IMR-90 (cell line): ENCODE measurements at regions not wholly inside any gene's neighbourhood (a gene's known extent, or its start where the extent isn't known, plus 50 kb on each side); places are given as distances from the start of the nearest gene placed in this dataset.

Experiments used
- ATAC-seq: fragments of 200-7000 bp; cut with Tn5 transposase; 2 replicates; pipeline ENCODE4 v1.9.1; 2020; ENCODE audit warnings: low read depth, mild to moderate bottlenecking, moderate library complexity
- BruUV-seq: library from RNA; stranded (reverse); fragments of 400-500 nt; replicated peaks from 2 replicates; lab custom pipeline; 2021; lab: Mats Ljungman, UMichigan
- CTCF ChIA-PET: fragments of 300-600 bp; formaldehyde crosslinking; extraction: SDS; loops from one replicate; lab custom pipeline; 2021; ENCODE audit warnings: antibody characterized with exemption; lab: Yijun Ruan, JAX
- POLR2A ChIA-PET: fragments of 300-600 bp; sonication (Branson Sonifier 250); formaldehyde crosslinking; loops from one replicate; lab custom pipeline; 2022; ENCODE audit warnings: antibody characterized with exemption; ENCODE audit not compliant: unreplicated experiment; lab: Charles Lee
- DNase-seq: peaks from one replicate; pipeline ENCODE4 v3.0.0; 2013
- H2AFZ ChIP-seq: replicated peaks from 2 replicates; pipeline ENCODE3; 2013; ENCODE audit warnings: low read length, mild to moderate bottlenecking; ENCODE audit not compliant: poor library complexity
- H2AK5ac ChIP-seq: 2 replicates; pipeline ENCODE4 v1.6.1; 2013; ENCODE audit warnings: low read depth, low read length, inconsistent platforms
- H2AK9ac ChIP-seq: replicated peaks from 2 replicates; pipeline ENCODE3; 2013; ENCODE audit warnings: mild to moderate bottlenecking, low read depth, low read length, moderate library complexity; ENCODE audit not compliant: poor library complexity
- H2BK120ac ChIP-seq: 2 replicates; pipeline ENCODE4 v1.6.1; 2013; ENCODE audit warnings: low read depth, low read length, inconsistent platforms
- H2BK15ac ChIP-seq: 3 replicates; pipeline ENCODE4 v1.6.1; 2013; ENCODE audit warnings: low read depth, low read length, inconsistent platforms
- H2BK20ac ChIP-seq: 2 replicates; pipeline ENCODE4 v1.6.1; 2013; ENCODE audit warnings: low read depth, mild to moderate bottlenecking, inconsistent platforms, low read length, moderate library complexity
- H2BK5ac ChIP-seq: 2 replicates; pipeline ENCODE4 v1.6.1; 2013; ENCODE audit warnings: mild to moderate bottlenecking, low read depth, low read length, inconsistent platforms; ENCODE audit not compliant: poor library complexity, severe bottlenecking
- H3K14ac ChIP-seq: replicated peaks from 2 replicates; pipeline ENCODE4 v1.6.1; 2013; ENCODE audit warnings: low read depth, low read length, inconsistent platforms
- H3K18ac ChIP-seq: 2 replicates; pipeline ENCODE4 v1.6.1; 2013; ENCODE audit warnings: low read depth, low read length, control low read depth
- H3K23ac ChIP-seq: 2 replicates; pipeline ENCODE4 v1.6.1; 2013; ENCODE audit warnings: low read depth, low read length, inconsistent platforms
- H3K27ac ChIP-seq: 2 replicates; pipeline ENCODE4 v1.5.1; 2013; ENCODE audit warnings: mild to moderate bottlenecking, control low read depth, low read length; ENCODE audit not compliant: insufficient read depth
- H3K27me3 ChIP-seq: 2 replicates; pipeline ENCODE4 v1.6.1; 2013; ENCODE audit warnings: low read length; ENCODE audit not compliant: control insufficient read depth, insufficient read depth
- H3K36me3 ChIP-seq: 2 replicates; pipeline ENCODE4 v1.6.1; 2013; ENCODE audit warnings: low read length, mixed read lengths; ENCODE audit not compliant: control insufficient read depth, insufficient read depth
- H3K4ac ChIP-seq: 2 replicates; pipeline ENCODE4 v1.6.1; 2013; ENCODE audit warnings: low read depth, low read length, inconsistent platforms
- H3K4me1 ChIP-seq: 2 replicates; pipeline ENCODE4 v1.6.1; 2013; ENCODE audit warnings: low read length, mixed read lengths; ENCODE audit not compliant: control insufficient read depth, insufficient read depth
- H3K4me2 ChIP-seq: 2 replicates; pipeline ENCODE4 v1.6.1; 2013; ENCODE audit warnings: low read depth, mild to moderate bottlenecking, control low read depth, low read length, moderate library complexity
- H3K4me3 ChIP-seq: 2 replicates; pipeline ENCODE4 v1.5.1; 2013; ENCODE audit warnings: low read depth, mild to moderate bottlenecking, control low read depth, low read length, moderate library complexity; ENCODE audit not compliant: insufficient read depth
- H3K56ac ChIP-seq: 2 replicates; pipeline ENCODE4 v1.6.1; 2013; ENCODE audit warnings: low read length, inconsistent platforms; ENCODE audit not compliant: insufficient read depth; ENCODE audit errors: extremely low read depth
- H3K79me1 ChIP-seq, 2 experiments: 2 replicates each; pipeline ENCODE4 v1.6.1; 2013; ENCODE audit warnings: low read length in 2 of 2, inconsistent platforms in 1 of 2, low read depth in 1 of 2
- H3K9ac ChIP-seq: 2 replicates; pipeline ENCODE4 v1.6.1; 2013; ENCODE audit warnings: low read depth, low read length, control low read depth
- H3K9me1 ChIP-seq: 2 replicates; pipeline ENCODE4 v1.6.1; 2013; ENCODE audit warnings: low read length, inconsistent platforms; ENCODE audit not compliant: insufficient read depth
- H3K9me3 ChIP-seq: 2 replicates; pipeline ENCODE4 v1.6.1; 2013; ENCODE audit warnings: low read length; ENCODE audit not compliant: control insufficient read depth, insufficient read depth
- H4K20me1 ChIP-seq: 2 replicates; pipeline ENCODE4 v1.6.1; 2013; ENCODE audit warnings: low read length, inconsistent platforms; ENCODE audit not compliant: insufficient read depth
- H4K5ac ChIP-seq: 2 replicates; pipeline ENCODE4 v1.6.1; 2013; ENCODE audit warnings: mild to moderate bottlenecking, low read depth, low read length, control low read depth
- H4K8ac ChIP-seq, 2 experiments: 2 replicates each; pipeline ENCODE4 v1.6.1; 2013; ENCODE audit warnings: low read depth in 2 of 2, low read length in 2 of 2, control low read depth in 1 of 2, inconsistent platforms in 1 of 2
- H4K91ac ChIP-seq: 2 replicates; pipeline ENCODE4 v1.6.1; 2013; ENCODE audit warnings: low read depth, low read length, inconsistent platforms; ENCODE audit not compliant: insufficient read depth
- BHLHE40 ChIP-seq: fragments of 150-350 bp; IDR thresholded peaks from 2 replicates; pipeline ENCODE4 v1.6.1; 2016; ENCODE audit warnings: mild to moderate bottlenecking, low read depth, low read length
- CEBPB ChIP-seq: IDR thresholded peaks from 2 replicates; pipeline ENCODE4 v1.6.1; 2012; ENCODE audit warnings: low read depth, low read length, improper control_type of control experiment
- CHD1 ChIP-seq: IDR thresholded peaks from 2 replicates; pipeline ENCODE4 v1.6.1; 2012; ENCODE audit warnings: low read depth, low read length, improper control_type of control experiment
- ELK1 ChIP-seq: fragments of 150-350 bp; IDR thresholded peaks from 2 replicates; pipeline ENCODE4 v1.6.1; 2016; ENCODE audit warnings: low read depth, mild to moderate bottlenecking, low read length, moderate library complexity, borderline replicate concordance
- FOS ChIP-seq: fragments of 150-350 bp; IDR thresholded peaks from 2 replicates; pipeline ENCODE4 v1.6.1; 2016; ENCODE audit warnings: low read depth, low read length
- MAFK ChIP-seq: IDR thresholded peaks from 2 replicates; pipeline ENCODE4 v1.6.1; 2012; ENCODE audit warnings: low read depth, low read length, improper control_type of control experiment
- MAZ ChIP-seq: IDR thresholded peaks from 2 replicates; pipeline ENCODE4 v1.6.1; 2012; ENCODE audit warnings: low read depth, mild to moderate bottlenecking, low read length, improper control_type of control experiment, moderate library complexity, borderline replicate concordance
- MXI1 ChIP-seq: IDR thresholded peaks from 2 replicates; pipeline ENCODE4 v1.6.1; 2012; ENCODE audit warnings: low read depth, mild to moderate bottlenecking, low read length, moderate library complexity, borderline replicate concordance
- NFE2L2 ChIP-seq: fragments of 150-350 bp; IDR thresholded peaks from 2 replicates; pipeline ENCODE4 v1.6.1; 2016; ENCODE audit warnings: low read depth, mild to moderate bottlenecking, low read length
- POLR2A ChIP-seq: IDR thresholded peaks from 2 replicates; pipeline ENCODE4 v1.6.1; 2012; ENCODE audit warnings: mild to moderate bottlenecking, low read depth, low read length
- RAD21 ChIP-seq: IDR thresholded peaks from 2 replicates; pipeline ENCODE4 v1.6.1; 2012; ENCODE audit warnings: low read length, improper control_type of control experiment
- RCOR1 ChIP-seq: IDR thresholded peaks from 2 replicates; pipeline ENCODE4 v1.6.1; 2012; ENCODE audit warnings: mild to moderate bottlenecking, low read length, improper control_type of control experiment; ENCODE audit not compliant: insufficient replicate concordance
- RFX5 ChIP-seq: IDR thresholded peaks from 2 replicates; pipeline ENCODE4 v1.8.0; 2012; ENCODE audit warnings: low read depth, mild to moderate bottlenecking, low read length, moderate library complexity
- SMC3 ChIP-seq: fragments of 150-350 bp; IDR thresholded peaks from 2 replicates; pipeline ENCODE4 v1.6.1; 2016; ENCODE audit warnings: low read depth, mild to moderate bottlenecking, antibody characterized with exemption, low read length, moderate library complexity
- USF2 ChIP-seq: fragments of 150-350 bp; IDR thresholded peaks from 2 replicates; pipeline ENCODE4 v1.6.1; 2017; ENCODE audit warnings: mild to moderate bottlenecking, antibody characterized with exemption, low read length, low read depth
- WGBS, 2 experiments: methylation state at CpG; one replicate each; pipeline versions ENCODE4 v1.1.5 to v1.1.7; 2013; ENCODE audit warnings: missing lambda C conversion rate in 2 of 2; ENCODE audit not compliant: insufficient read length in 1 of 2; ENCODE audit errors: extremely low coverage in 2 of 2; 5-methylcytosine and 5-hydroxymethylcytosine counted together
- dilution Hi-C: fragments of 300-500 bp; cut with HindIII; formaldehyde crosslinking; loops from one replicate; pipeline ENCODE4 v1.14.3; 2018; ENCODE audit warnings: low sequenced_read_pairs; ENCODE audit not compliant: unreplicated experiment
- in situ Hi-C: fragments of 300-500 bp; cut with MboI; formaldehyde crosslinking; loops from 3 replicates; pipeline ENCODE4 v1.14.3; 2019; ENCODE audit warnings: low sequenced_read_pairs, inconsistent platforms, mixed read lengths
- intact Hi-C: fragments of 100-400 bp; cut with micrococcal nuclease; formaldehyde crosslinking; loops from 2 replicates; pipeline ENCODE4 v1.10.0; 2022
- TF ChIP-seq, protein P1 (sequence below): conservative IDR thresholded peaks from 2 replicates; pipeline ENCODE4 v1.5.1; 2012; ENCODE audit warnings: mild to moderate bottlenecking, low read depth, low read length, improper control_type of control experiment

- ATAC-seq (no peak), DNase-seq (no peak)
- Histone ChIP-seq H3K9me3 (no peaks in the 10 kb centered on the region), H3K4ac (no peak overlapping the region), H2BK20ac (no peak overlapping the region), H2BK5ac (no peak overlapping the region), H3K4me3 (no peak overlapping the region), H3K9ac (no peak overlapping the region), H3K23ac (no peak overlapping the region), H2AK5ac (no peak overlapping the region), H3K14ac (no peak overlapping the region), H3K4me1 (no peaks in the 10 kb centered on the region), H4K91ac (no peak overlapping the region), H4K8ac (no peak overlapping the region), H3K9me1 (no peaks in the 10 kb centered on the region), H3K4me2 (no peak overlapping the region), H3K56ac (no peak overlapping the region), H2AFZ (no peak overlapping the region), H2BK15ac (no peak overlapping the region), H4K20me1 (no peaks in the 10 kb centered on the region), H3K79me1 (no peaks in the 10 kb centered on the region), H3K36me3 (no peaks in the 10 kb centered on the region), H3K27ac (no peak overlapping the region), H4K5ac (no peak overlapping the region), H3K18ac (no peak overlapping the region), H2BK120ac (no peak overlapping the region), H3K27me3 (no peaks in the 10 kb centered on the region; the same call in 1 of the 2 replicates), H2AK9ac (no peak overlapping the region)
- dilution Hi-C loops (no loop called here), intact Hi-C loops (no loop called here), in situ Hi-C loops (no loop called here)
- no CpG with 5 or more reads among the region's 6 CpGs for WGBS, 2 experiments
- no TSS peak for BruUV-seq
- TF ChIP-seq POLR2A (no peak), FOS (no peak), CHD1 (no peak), SMC3 (no peak), MXI1 (no peak), ELK1 (no peak), RCOR1 (no peak), BHLHE40 (no peak), RAD21 (no peak), CEBPB (no peak), MAFK (no peak), RFX5 (no peak), NFE2L2 (no peak), MAZ (no peak), USF2 (no peak)
- TF ChIP-seq, protein P1, sequence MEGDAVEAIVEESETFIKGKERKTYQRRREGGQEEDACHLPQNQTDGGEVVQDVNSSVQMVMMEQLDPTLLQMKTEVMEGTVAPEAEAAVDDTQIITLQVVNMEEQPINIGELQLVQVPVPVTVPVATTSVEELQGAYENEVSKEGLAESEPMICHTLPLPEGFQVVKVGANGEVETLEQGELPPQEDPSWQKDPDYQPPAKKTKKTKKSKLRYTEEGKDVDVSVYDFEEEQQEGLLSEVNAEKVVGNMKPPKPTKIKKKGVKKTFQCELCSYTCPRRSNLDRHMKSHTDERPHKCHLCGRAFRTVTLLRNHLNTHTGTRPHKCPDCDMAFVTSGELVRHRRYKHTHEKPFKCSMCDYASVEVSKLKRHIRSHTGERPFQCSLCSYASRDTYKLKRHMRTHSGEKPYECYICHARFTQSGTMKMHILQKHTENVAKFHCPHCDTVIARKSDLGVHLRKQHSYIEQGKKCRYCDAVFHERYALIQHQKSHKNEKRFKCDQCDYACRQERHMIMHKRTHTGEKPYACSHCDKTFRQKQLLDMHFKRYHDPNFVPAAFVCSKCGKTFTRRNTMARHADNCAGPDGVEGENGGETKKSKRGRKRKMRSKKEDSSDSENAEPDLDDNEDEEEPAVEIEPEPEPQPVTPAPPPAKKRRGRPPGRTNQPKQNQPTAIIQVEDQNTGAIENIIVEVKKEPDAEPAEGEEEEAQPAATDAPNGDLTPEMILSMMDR = no peak
- ChIA-PET POLR2A (no interaction called here), CTCF (no interaction called here)
Measured at GRCh38 chr3:11903447-11903846, 56.8 kb upstream of the TAMM41 start.
